ENCODE measurements at regions not wholly inside any gene's neighbourhood (a gene's known extent, or its start where the extent isn't known, plus 50 kb on each side); places are given as distances from the start of the nearest gene placed in this dataset.
A peak's percentile ranks its signal among the peaks of the same experiment; 100 is the strongest.

GRCh38 chr12:91805031-91805430 is 340.6 kb downstream of the BTG1 start:
- no peak for ATAC-seq
- DNase-seq: no peak
- intact Hi-C loops (cut with DNase I): loop anchor here in 1 of 2 donors (10.0 kb wide), 1 partner anchor 230 kb away; no protein-coding TSS in a partner anchor

GRCh38 chr12:91804533-91804932 is 341.1 kb downstream of the BTG1 start:
- intact Hi-C loops (cut with DNase I): loop anchor here in 1 of 2 donors (10.0 kb wide), 1 partner anchor 230 kb away; no protein-coding TSS in a partner anchor
- no peak for DNase-seq
- ATAC-seq: no peak

DNA sequence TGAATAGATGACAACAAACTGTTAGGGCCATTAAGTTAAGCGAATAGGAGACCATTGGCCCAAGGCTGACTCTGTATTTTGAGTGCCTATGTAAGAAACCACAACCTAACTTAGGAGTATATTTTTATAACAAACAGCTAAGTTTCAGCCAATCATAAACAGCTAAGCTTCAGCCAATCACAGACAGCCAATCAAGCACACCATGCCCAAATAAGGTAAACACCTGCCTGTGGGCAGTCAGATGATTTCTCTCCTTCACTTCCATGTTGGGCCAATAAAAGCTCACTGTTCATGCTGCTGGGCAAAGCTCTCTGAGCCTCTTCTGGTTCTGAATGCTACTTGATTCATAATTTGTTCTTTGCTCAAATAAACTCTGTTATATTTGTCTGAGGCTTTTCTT is 344.6 kb downstream of the BTG1 start:
- intact Hi-C loops (cut with DNase I): loop anchor here in 1 of 2 donors (10.0 kb wide), 1 partner anchor 226 kb away; no protein-coding TSS in a partner anchor
- DNase-seq (no peak), ATAC-seq (no peak)

- DNase-seq: no peak
- intact Hi-C loops (cut with DNase I): no loop called here
- ATAC-seq: no peak
Measured at GRCh38 chr12:91793676-91794075, 352.0 kb downstream of the BTG1 start.

- DNase-seq (no peak), ATAC-seq (no peak)
- intact Hi-C loops (cut with DNase I): no loop called here
Measured at GRCh38 chr12:91792597-91792996, 353.0 kb downstream of the BTG1 start.

DNA sequence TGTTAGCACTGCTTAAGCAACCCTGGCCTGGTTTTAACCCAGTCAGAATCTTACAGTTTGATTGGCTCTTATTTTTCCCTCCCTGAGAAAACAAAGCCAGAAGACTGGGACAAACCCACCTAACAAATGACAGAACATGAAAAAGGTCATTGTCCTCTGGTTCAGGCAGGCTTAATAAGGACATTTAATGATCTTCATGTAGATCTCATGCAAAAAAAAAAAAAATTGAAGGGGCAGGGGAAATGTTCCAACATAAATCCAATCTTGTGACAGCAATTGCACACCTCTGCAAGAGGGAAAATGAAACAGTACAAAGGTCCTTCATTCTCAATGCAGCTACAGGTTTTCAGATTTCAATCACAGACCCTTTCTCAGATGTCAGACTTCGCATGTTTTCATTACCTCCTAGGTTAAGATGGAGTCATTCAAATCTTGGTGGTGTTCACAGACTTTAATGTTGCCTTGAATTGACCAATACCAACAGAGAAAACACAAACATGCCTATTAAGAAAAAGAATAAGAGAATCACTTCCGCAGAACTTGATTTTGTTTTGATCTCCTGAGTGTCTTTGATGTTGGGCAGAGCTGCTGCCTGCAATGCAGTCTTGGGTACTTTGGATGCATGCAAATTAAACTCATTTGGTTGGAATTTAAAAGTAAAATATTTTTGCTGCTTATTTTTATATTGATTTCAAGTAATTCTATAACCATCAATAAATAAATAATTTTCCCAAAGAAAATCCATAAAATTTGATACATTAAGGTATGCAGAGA is 359.0 kb downstream of the BTG1 start:
- DNase-seq (no peak), ATAC-seq (no peak)
- intact Hi-C loops (cut with DNase I): no loop called here

DNA sequence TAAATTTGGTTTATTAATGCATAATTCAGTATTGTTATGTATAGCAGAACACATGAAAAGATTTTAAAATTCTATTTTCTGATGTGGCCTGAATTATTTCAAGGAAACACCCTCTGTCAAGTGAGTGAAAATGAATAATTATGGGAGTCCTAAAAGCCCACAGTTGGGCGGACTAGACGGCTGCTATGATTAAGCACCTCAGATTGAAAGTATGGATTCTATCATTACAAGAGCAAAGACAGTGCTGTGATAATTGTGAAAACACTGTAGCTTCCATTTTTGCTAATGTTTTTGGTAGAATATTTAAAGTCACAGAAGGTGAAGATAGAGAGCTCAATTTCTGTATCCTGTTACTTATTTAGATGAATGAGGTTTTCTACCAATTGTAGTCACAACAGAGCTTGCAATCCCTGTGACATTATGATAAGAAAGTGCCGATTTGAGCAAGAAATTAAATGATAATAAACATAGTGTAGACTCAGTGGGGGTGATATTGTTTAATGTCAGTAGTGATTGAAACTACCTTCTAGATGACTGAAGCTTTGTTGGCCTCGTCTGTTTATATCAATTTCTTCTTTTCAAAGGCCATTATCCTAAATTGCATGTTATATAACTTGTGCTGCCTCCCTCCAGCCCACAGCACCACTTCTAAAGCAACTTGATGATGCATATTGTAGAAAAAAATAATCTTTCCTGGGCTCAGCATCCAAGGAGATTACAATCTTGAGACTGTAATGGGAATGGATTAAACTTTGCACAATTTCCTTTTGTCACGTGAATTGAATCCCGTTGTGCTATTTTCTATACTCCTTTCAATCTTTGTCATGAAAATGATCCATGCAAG is 359.8 kb downstream of the BTG1 start:
- DNase-seq (no peak), ATAC-seq (no peak)
- intact Hi-C loops (cut with DNase I): no loop called here

DNA sequence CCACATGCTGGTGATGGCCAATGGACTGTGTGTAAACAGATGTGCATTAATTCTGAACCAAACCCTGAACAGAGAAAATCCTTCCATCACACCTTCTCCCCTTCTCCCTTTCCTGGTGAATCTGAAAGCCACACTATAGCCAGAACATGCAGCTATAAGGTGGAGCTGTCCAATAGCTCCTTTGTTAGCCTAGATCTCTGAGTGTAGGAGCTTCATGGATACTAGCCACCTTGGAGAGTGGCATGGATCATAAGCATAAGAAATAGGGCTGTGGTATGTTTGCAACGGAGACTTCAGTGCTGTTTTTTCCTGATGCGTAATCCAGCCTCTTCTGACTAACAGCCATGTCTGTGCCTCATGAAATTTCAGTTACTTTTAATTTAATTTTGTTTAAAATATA is 364.5 kb downstream of the BTG1 start:
- DNase-seq (no peak), ATAC-seq (no peak)
- intact Hi-C loops (cut with DNase I): no loop called here

GRCh38 chr12:91778938-91779400 is 366.7 kb downstream of the BTG1 start:
- intact Hi-C loops (cut with DNase I): no loop called here
- ATAC-seq (peak; percentile 76 to 96), DNase-seq (no peak)

GRCh38 chr12:91778091-91778832 is 367.4 kb downstream of the BTG1 start:
- ATAC-seq: peak; percentile 40 to 41
- intact Hi-C loops (cut with DNase I): no loop called here
- DNase-seq: no peak

DNA sequence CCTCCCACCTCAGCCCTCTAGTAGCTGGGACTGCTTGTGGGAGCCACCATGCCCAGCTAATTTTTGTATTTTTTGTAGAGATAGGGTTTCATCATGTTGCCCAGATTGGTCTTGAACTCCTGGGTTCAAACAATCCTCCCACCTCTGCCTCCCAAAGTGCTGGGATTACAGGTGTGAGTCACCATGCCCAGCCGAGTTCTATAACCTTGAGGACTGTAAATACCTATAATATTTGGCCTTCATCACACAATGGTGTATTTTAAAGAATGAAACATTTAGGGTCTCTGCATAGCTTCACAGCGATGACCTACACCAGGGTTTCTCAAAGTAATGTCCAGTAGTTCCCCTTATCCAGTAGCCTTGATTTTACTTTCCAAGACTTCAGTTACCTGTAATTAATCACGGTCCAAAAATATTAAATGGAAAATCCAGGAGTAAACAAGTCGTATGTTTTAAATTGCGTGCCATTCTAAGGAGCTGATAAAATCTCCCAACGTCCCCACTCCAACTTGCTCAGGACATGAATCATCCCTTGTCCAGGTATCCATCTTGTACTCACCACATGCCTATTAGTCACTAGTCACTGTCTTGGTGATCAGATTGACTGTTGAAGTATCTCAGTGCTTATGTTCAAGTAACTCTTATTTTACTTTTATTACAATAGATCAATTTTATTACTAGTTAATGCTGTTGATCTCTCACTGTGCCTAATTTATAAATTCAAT is 368.2 kb downstream of the BTG1 start:
- intact Hi-C loops (cut with DNase I): no loop called here
- ATAC-seq: no peak
- DNase-seq: no peak

- intact Hi-C loops (cut with DNase I): no loop called here
- ATAC-seq: peak in 1 of 2 donors; percentile 62
Measured at GRCh38 chr12:91774434-91774921, 371.2 kb downstream of the BTG1 start.

DNA sequence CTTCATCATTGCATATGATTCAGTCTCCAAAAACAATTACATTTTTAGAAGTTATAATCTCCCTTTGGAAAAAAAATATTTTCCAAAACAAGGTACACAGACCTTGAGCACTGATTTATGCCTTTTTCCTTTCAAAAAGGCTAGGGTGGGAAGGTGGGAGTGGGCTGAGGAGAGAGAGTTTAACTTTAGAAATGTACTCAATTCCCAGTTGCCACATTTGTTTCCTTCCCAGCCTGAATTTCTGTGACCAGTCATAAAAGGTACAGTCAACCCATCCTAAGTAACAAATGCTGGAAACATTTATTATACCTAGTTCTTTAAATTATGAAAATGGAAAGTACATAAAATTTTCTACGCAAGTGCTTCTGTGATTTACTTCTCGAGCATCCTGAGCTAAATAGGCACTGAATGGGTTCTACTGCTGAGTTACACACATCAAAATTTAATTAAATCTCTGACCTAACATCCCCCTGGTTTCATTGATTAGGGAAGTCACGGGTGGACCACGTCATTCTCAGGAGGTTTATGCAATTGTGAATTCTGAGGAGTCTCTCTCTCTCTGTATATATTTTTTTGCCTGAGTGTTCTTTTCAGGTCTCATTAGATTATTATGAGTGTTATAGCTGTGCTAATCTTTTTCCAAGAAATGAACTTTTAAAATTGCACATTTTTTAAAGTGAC is 371.8 kb downstream of the BTG1 start:
- DNase-seq (no peak), ATAC-seq (no peak)
- intact Hi-C loops (cut with DNase I): no loop called here

More at GRCh38 chr12:91774434-91774921, 371.2 kb downstream of the BTG1 start:
- no peak for DNase-seq

DNA sequence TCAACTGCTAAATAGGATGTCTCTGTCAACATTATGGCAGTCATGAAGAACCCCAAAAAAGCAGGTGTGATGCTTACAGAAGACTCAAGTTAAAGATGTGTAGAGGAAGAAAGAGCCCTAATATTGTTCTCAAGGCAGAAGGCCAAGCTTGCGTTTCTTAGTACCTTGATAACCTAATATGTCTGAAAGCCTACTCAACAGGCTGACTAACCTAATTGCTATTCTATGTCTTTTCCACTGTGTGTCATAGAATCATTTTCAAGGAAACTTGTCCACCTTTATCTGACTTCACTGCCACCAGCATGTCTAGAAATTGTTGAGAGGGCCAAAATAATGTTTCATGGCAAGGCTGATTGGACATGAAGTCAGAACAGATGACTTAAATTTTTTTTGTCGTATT is 373.2 kb downstream of the BTG1 start:
- no peak for DNase-seq
- no peak for ATAC-seq
- intact Hi-C loops (cut with DNase I): no loop called here

DNA sequence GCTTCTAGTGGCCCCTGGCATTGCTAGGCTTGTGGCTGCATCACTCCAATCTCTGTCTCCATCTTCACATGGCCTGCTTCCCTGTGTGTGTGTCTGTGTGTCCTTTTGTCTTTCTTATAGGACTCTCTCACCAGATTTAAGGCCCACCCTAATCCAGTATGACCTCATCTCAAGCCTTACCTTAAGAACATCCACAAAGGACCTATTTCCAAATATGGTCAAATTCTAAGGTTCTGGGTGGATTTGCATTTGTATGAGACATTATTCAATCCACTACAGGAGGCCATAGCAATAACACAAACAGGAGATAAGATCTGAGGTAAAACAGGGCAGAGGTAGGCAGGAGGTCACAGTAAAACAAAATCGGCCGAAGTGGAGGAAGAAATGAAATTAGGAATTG is 375.9 kb downstream of the BTG1 start:
- no peak for DNase-seq
- ATAC-seq: no peak
- intact Hi-C loops (cut with DNase I): no loop called here

GRCh38 chr12:91767237-91767636 is 378.4 kb downstream of the BTG1 start:
- intact Hi-C loops (cut with DNase I): no loop called here
- no peak for DNase-seq
- no peak for ATAC-seq

DNA sequence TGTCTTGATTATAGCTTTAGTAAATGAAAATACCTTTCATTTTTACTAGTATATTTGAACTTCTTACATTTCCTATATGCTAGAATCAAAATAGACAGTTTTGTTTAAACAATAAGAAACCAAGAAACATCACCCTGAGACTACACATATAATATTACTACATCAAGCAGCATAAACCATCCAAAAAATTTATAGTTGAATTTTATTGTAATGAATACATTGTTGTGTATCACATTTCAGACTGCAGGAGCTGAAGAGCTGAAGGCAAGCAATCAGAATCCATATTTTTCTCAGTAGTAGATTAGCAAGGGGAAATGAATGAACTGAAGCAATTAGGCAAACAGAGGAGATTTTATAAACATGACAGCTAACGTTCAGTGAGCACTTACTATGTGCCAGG is 379.2 kb downstream of the BTG1 start:
- ATAC-seq: no peak

DNA sequence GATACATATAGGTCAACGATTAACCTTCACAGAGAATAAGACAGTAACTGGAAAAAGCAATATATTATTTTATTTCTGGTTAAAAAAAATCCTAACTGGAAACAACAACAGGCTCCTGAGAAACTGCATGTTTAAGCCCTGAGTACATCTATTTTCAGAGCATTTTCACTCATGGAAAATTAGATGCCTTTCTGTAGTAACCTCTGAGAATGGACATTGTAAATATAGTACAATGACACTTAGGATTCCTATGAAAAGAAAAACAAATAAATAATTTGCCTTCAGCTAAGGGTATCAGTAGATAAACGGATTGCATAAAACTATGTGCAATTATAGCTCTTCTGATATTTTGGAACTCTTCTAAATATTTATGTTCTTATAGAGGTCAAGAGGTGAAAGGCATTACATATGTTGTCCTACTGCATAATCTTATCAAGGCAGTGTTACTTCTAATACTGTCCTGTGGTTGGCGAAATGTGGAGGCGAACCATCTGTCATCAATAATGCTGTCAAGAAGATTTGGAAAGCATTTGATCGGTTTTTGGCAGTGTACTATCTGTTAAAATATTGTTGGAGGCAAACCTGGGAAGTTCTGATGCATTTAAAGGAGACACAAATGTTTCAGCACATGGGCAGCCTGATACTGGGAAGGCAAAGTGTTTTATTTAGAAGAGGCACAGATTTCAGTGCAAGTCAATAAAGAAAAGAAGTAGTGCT is 381.8 kb downstream of the BTG1 start:
- no peak for DNase-seq
- ATAC-seq: no peak
- intact Hi-C loops (cut with DNase I): no loop called here

More for the DNA sequence above, 379.2 kb downstream of the BTG1 start:
- DNase-seq: no peak
- intact Hi-C loops (cut with DNase I): no loop called here
